Activated CD4-positive, alpha-beta T cell treated with anti-CD3 and anti-CD28 coated beads, Interleukin-2, amount 10 ng/mL, durations not matched to agents 7 days and 5 days (primary cell): ENCODE measurements at regions not wholly inside any gene's neighbourhood (a gene's known extent, or its start where the extent isn't known, plus 50 kb on each side); places are given as distances from the start of the nearest gene placed in this dataset.

Source experiments
- CTCF ChIA-PET: fragments of 350-600 bp; sonication (Branson Sonifier 250); formaldehyde crosslinking; loops from one replicate; lab custom pipeline; 2021; ENCODE audit warnings: antibody characterized with exemption; lab: Charles Lee
- POLR2A ChIA-PET: fragments of 350-600 bp; sonication (Branson Sonifier 250); formaldehyde crosslinking; loops from one replicate; lab custom pipeline; 2021; ENCODE audit warnings: antibody characterized with exemption; lab: Charles Lee
- DNase-seq: peaks from one replicate; pipeline ENCODE4 v3.0.0-alpha.2; 2020
- H3K27ac Mint-ChIP-seq: one replicate; pipeline ENCODE4 v1.8.0; 2021; ENCODE audit warnings: mild to moderate bottlenecking, moderate library complexity, mixed read lengths
- H3K27me3 Mint-ChIP-seq: one replicate; pipeline ENCODE4 v1.8.0; 2021; ENCODE audit warnings: mixed read lengths
- H3K36me3 Mint-ChIP-seq: one replicate; pipeline ENCODE4 v1.8.0; 2021; ENCODE audit warnings: low read depth, mixed read lengths
- H3K4me1 Mint-ChIP-seq: one replicate; pipeline ENCODE4 v1.8.0; 2021; ENCODE audit warnings: mixed read lengths
- H3K4me3 Mint-ChIP-seq: one replicate; pipeline ENCODE4 v1.8.0; 2021; ENCODE audit warnings: mild to moderate bottlenecking, moderate library complexity, mixed read lengths
- H3K9me3 Mint-ChIP-seq: one replicate; pipeline ENCODE4 v1.8.0; 2021; ENCODE audit warnings: mixed read lengths

DNA sequence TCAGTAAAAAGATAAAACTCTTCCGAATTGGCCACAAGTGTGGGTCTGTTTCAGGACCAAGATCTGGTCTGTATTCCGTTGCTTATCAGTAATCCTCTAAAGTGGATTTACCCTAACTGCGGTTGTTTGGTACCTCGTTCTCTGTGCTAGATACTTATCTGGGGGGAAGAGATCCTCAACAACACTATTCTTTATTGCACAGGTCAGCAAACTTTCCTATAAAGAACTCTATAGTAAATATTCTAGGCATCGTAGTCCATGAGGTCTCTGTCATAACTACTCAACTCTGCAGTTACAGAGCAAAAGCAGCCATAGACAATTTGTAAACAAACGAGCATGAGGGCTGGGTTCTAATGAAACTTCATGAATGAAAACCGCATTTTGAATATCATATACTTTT, 335.8 kb upstream of the KIF2A start:
- no peaks in the 10 kb centered on the region for H3K4me1 Mint-ChIP-seq
- POLR2A ChIA-PET = no interaction called here
- H3K4me3 Mint-ChIP-seq = no peak overlapping the region
- no peaks in the 10 kb centered on the region for H3K36me3 Mint-ChIP-seq
- H3K27ac Mint-ChIP-seq = no peak overlapping the region
- CTCF ChIA-PET = no interaction called here
- H3K27me3 Mint-ChIP-seq = peaks cover 8% of the 10 kb centered on the region
- H3K9me3 Mint-ChIP-seq = no peaks in the 10 kb centered on the region
- DNase-seq = no peak

DNA sequence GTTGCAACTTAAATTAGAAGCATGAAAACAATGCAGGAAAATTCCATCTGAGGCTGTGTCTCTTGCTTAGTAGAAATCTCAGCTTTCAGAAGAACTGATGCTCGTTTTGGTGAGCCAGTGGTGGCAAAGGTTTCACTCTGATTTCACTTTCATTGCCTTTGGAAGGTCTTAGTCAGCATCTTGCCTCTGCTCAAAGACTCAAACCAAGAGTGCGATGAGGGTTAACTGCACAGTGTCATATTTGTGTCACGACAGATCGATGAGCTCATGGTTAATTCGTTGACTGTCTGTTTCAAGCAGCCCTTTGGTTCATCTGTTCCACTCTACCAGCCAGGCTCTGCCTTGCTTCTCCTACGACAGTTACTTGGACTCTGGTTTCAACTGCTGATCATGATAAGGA, 331.3 kb upstream of the KIF2A start:
- no peak for DNase-seq
- Mint-ChIP-seq H3K9me3 (no peaks in the 10 kb centered on the region), H3K4me3 (no peak overlapping the region), H3K27ac (no peak overlapping the region), H3K27me3 (no peaks in the 10 kb centered on the region), H3K4me1 (no peaks in the 10 kb centered on the region), H3K36me3 (no peaks in the 10 kb centered on the region)
- CTCF ChIA-PET = no interaction called here
- POLR2A ChIA-PET = no interaction called here

DNA sequence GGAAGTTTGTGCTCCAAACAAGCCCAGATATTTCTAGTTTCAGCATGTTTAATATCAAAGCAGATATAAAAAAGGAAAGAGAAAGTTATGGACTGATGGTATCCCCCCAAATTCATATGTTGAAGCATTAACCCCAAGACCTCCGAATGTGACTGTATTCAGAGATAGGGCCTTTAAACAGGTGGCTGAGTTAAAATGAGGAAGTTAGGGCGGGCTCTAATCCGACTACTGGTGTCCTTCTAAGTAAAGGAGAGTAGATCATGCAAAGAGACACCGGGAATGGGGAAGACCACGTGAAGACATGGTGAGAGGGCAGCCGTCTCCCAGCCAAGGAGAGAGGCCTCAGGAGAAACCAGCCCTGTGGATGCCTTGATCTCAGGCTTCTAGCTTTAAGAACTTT, 324.1 kb upstream of the KIF2A start:
- ChIA-PET POLR2A (no interaction called here), CTCF (no interaction called here)
- Mint-ChIP-seq H3K9me3 (no peaks in the 10 kb centered on the region), H3K36me3 (no peaks in the 10 kb centered on the region), H3K4me3 (no peak overlapping the region), H3K27ac (no peak overlapping the region), H3K27me3 (peaks cover 3% of the 10 kb centered on the region), H3K4me1 (no peaks in the 10 kb centered on the region)
- DNase-seq = no peak

DNA sequence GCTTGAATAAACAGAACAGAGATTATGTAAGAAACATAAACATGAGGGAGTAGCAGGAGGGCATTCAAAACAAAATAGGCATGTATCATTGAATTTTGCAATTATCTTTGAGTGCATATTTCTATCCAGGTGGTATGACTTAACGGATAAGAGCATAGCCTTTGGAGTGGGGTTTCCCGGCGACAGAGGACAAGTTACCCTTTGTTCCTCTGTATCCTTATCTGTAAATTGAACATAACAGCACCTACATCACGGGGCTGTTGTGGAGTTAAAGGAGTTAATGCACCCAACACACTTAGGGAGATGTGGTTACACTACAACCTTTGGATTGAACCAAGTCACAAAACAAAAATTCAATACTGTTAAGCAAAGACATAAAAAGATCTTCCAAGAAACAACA, 314.6 kb upstream of the KIF2A start:
- Mint-ChIP-seq H3K27ac (no peak overlapping the region), H3K27me3 (no peaks in the 10 kb centered on the region), H3K4me1 (no peaks in the 10 kb centered on the region), H3K9me3 (no peaks in the 10 kb centered on the region), H3K36me3 (no peaks in the 10 kb centered on the region), H3K4me3 (no peak overlapping the region)
- ChIA-PET POLR2A (no interaction called here), CTCF (no interaction called here)
- DNase-seq = no peak

DNA sequence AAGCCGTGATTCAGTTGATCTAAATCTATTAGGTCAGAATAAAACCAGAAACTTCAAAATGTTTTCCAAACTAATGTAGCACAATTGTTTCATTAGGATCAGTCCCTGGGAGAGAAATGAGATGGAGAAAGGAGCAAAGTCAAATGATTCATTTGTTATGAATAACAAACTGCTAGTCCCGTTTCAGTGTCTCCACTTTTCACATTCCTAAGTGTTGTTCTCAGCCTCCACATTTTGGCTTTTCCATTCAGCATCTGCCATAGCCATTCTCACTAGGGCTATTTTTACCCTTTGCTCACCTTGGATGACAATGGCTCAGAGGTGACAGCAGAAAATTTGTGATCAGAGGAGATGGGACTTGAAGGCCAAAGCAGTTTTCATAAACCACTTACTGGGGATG, 314.1 kb upstream of the KIF2A start:
- no peaks in the 10 kb centered on the region for H3K4me1 Mint-ChIP-seq
- H3K27me3 Mint-ChIP-seq = no peaks in the 10 kb centered on the region
- no peaks in the 10 kb centered on the region for H3K9me3 Mint-ChIP-seq
- DNase-seq = no peak
- H3K27ac Mint-ChIP-seq = no peak overlapping the region
- no peaks in the 10 kb centered on the region for H3K36me3 Mint-ChIP-seq
- H3K4me3 Mint-ChIP-seq = no peak overlapping the region
- CTCF ChIA-PET = no interaction called here
- POLR2A ChIA-PET = no interaction called here

DNA sequence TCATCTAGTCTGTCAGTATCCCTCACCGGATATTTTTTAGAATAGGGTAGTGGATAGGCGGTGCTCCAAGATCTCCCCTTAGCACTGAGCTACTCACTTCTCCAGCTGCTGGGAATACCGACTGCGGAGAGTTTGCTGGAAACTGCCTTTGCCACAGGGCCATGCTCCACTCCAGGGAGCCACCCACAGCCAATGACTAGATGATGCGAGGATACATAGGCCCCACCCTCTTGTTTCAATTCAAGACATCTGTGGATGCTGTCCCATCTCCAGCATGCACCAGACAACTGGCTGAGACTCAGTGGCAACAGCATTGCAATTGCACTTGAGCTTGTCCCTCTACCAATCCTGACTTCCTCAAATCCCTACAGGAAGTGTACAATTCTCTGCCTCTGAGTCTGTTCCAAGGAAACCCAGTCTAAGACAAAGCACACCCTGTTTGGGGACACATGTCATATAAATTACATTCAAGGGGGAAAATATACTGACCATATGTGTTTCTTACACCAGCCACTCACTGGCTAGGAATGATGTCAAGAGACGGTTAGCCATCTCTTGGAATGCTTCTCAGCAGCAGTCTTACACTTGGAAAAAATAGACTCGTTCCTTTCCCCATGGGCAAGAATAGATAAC, 312.6 kb upstream of the KIF2A start:
- no peak overlapping the region for H3K27ac Mint-ChIP-seq
- no peak for DNase-seq
- H3K4me3 Mint-ChIP-seq = no peak overlapping the region
- no peaks in the 10 kb centered on the region for H3K9me3 Mint-ChIP-seq
- no peaks in the 10 kb centered on the region for H3K4me1 Mint-ChIP-seq
- CTCF ChIA-PET = interaction anchor here (0.9 to 1.5 kb wide), 2 partner anchors 10 to 12 kb away, joined by 3 to 4 read pairs; no protein-coding TSS in a partner anchor
- POLR2A ChIA-PET = no interaction called here
- H3K36me3 Mint-ChIP-seq = no peaks in the 10 kb centered on the region
- H3K27me3 Mint-ChIP-seq = no peaks in the 10 kb centered on the region

DNA sequence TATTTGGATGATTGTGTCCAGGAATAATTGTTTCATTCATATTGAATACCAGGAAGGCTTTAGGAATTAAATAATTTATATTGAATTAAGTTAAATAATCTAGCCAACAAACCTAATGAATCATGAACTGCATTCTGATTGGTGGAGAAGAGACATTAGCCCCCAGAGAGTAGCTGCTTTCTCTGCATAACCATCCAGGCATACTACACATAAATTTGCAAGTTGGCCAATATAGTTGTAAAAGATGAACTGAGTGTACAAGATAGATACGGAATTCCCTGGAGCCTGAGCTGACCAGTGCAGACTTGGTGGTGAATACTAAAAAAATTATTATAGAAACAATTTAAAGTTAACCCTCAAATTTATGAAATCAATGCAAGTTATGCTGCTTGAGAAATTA, 311.8 kb upstream of the KIF2A start:
- DNase-seq = no peak
- Mint-ChIP-seq H3K36me3 (no peaks in the 10 kb centered on the region), H3K27ac (no peak overlapping the region), H3K9me3 (no peaks in the 10 kb centered on the region), H3K27me3 (no peaks in the 10 kb centered on the region), H3K4me1 (no peaks in the 10 kb centered on the region), H3K4me3 (no peak overlapping the region)
- CTCF ChIA-PET = interaction anchor here (0.9 kb wide), 1 partner anchor 11 kb away, joined by 4 read pairs; no protein-coding TSS in a partner anchor
- POLR2A ChIA-PET = no interaction called here

DNA sequence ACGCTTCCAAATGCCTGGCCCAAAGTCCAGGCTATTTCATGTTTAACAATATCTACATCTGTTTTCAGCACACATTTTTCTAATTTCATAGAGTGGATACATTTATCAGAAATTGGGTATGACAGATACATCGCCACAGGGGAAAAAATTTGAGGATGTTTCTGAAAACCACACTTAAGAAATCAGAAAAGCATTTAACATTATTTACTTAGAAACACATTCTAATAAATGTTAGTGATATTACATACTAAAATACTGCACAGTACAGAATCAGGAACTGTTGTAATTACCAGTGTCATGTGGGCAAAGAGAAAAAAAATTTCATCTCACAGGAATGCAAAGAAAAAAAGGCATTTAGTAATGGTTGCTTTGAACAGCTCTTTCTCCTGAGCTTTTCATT, 310.5 kb upstream of the KIF2A start:
- Mint-ChIP-seq H3K4me1 (no peaks in the 10 kb centered on the region), H3K4me3 (no peak overlapping the region), H3K9me3 (no peaks in the 10 kb centered on the region), H3K27me3 (peaks cover 2% of the 10 kb centered on the region), H3K36me3 (no peaks in the 10 kb centered on the region), H3K27ac (no peak overlapping the region)
- no peak for DNase-seq
- ChIA-PET POLR2A (no interaction called here), CTCF (no interaction called here)

DNA sequence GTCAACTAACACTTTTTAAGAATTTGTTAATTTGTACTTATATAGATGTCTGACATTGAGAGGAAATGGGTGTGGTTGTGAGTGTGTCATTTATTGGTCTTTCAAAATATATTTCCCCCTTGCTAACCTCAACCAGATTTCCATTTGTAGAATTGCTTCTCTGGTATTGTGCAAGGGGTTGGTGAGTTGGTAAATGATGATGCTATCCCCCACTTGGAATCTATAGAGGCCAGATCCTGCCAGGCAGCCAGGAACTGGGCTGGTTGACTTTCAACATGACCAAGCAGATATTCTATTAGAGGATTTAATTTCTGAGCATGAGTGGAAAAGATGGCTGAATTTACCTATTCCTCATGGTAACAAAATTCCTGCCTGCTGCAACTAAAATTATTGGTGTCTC, 306.6 kb upstream of the KIF2A start:
- Mint-ChIP-seq H3K36me3 (no peaks in the 10 kb centered on the region), H3K4me1 (no peaks in the 10 kb centered on the region), H3K4me3 (no peak overlapping the region), H3K27me3 (peaks cover 2% of the 10 kb centered on the region), H3K9me3 (no peaks in the 10 kb centered on the region), H3K27ac (no peak overlapping the region)
- no peak for DNase-seq
- CTCF ChIA-PET = no interaction called here
- POLR2A ChIA-PET = no interaction called here

DNA sequence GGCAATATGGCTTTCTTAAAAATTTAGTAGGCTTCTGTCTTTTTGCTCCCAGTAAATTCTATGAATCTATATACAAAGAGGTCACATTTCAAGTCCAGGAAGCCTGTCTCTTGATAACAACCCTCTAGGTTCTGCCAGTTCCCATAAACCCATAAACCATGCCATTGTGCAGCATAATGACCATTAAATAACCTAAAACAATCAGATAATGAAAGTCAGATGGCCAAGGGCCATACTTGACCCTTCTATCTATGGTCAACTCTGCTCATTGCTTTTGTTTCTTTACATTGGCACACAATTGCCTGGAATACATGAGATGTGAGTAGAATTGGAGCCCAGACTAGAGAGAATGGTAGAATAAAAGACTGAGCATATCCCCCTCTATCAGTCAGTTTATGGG, 305.4 kb upstream of the KIF2A start:
- Mint-ChIP-seq H3K4me1 (no peaks in the 10 kb centered on the region), H3K27me3 (peaks cover 2% of the 10 kb centered on the region), H3K27ac (no peak overlapping the region), H3K4me3 (no peak overlapping the region), H3K9me3 (no peaks in the 10 kb centered on the region), H3K36me3 (no peaks in the 10 kb centered on the region)
- ChIA-PET POLR2A (no interaction called here), CTCF (no interaction called here)
- no peak for DNase-seq

DNA sequence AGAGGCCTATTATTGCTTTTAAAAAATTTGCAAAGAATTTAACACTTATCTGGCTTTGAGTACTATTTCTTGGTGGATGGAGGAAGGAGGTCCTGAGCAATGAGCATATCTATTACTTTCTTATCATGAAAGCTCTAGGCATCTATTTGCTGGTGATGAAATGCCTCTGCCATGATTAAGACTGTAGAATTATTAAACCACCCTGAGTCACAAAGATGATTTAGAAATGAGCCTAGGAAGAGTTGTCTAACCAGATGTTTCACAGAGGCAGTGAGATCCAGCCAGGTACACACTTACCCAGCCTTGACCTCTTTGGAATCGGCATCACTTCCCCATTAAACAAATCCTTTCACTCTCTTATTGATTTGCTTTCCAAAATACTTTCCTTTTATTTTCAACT, 304.4 kb upstream of the KIF2A start:
- H3K27me3 Mint-ChIP-seq = peaks cover 4% of the 10 kb centered on the region
- H3K4me1 Mint-ChIP-seq = no peaks in the 10 kb centered on the region
- ChIA-PET CTCF (interaction anchor here (0.6 kb wide), 1 partner anchor 1102 kb away, joined by 3 read pairs; no protein-coding TSS in a partner anchor), POLR2A (no interaction called here)
- no peaks in the 10 kb centered on the region for H3K9me3 Mint-ChIP-seq
- no peak overlapping the region for H3K27ac Mint-ChIP-seq
- DNase-seq = no peak
- H3K36me3 Mint-ChIP-seq = no peaks in the 10 kb centered on the region
- H3K4me3 Mint-ChIP-seq = no peak overlapping the region

DNA sequence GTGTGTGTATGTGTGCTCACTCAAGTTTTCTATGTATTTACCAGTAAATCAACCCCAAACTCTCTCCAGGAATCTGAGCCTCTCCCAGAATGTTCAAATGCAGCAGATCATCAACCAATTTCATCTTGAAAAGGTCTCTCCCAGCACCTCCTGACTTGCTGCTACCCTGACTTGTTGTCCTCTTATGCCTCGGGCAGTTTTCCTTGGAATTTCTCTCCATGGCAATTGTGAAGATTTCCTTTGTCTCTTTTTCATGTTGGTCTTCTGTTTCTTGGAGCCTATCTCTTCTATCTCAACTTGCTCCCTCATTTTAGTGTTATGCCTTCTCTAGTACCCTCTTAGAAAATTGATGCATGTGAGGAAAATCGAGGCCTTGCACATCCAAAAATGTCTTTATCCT, 303.6 kb upstream of the KIF2A start:
- Mint-ChIP-seq H3K27me3 (peaks cover 4% of the 10 kb centered on the region), H3K27ac (no peak overlapping the region), H3K36me3 (no peaks in the 10 kb centered on the region), H3K4me3 (no peak overlapping the region), H3K4me1 (no peaks in the 10 kb centered on the region), H3K9me3 (no peaks in the 10 kb centered on the region)
- no peak for DNase-seq
- CTCF ChIA-PET = no interaction called here
- POLR2A ChIA-PET = no interaction called here

DNA sequence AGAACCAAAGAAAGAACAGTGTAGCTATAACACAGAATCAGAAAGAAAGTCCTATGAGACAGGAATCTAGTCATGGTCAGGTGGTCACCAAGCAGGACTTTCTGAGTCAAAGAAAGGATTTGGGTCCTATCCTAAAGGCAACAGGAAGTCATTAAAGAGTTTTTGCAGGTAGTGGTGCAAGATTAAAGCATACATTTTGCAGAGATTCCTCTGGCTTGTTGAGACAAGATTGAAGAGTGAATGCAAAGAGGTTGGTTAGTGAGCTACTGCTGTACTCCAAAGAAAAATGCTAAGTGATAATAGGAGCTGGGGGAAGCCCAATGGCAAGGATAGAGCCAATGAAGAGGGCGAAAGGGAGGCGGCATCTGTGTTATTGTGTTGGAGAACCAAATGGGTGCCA, 300.5 kb upstream of the KIF2A start:
- Mint-ChIP-seq H3K27me3 (peaks cover 2% of the 10 kb centered on the region), H3K36me3 (no peaks in the 10 kb centered on the region), H3K9me3 (no peaks in the 10 kb centered on the region), H3K4me1 (no peaks in the 10 kb centered on the region), H3K4me3 (no peak overlapping the region), H3K27ac (no peak overlapping the region)
- POLR2A ChIA-PET = no interaction called here
- DNase-seq = no peak
- CTCF ChIA-PET = interaction anchor here (0.7 to 1.6 kb wide), 2 partner anchors 13 to 110 kb away, joined by 3 read pairs; no protein-coding TSS in a partner anchor

DNA sequence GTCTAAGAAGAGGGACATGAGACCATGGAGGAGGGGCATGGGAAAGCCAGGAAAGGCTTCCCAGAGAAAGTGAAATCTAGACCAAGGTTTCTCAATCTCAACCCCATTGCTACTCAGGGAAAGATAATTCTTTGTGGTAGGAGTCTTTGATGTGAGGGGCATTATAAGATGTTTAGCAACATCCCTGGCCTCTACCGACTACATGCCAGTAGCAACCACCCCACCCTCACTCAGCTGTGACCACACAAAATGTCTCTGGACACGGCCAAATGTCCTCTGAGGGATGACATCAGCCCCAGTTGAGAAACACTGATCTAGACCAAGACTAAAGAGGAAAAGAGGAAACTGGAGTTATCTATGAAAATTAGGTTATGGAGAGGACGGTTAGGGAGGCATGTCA, 298.5 kb upstream of the KIF2A start:
- ChIA-PET CTCF (no interaction called here), POLR2A (no interaction called here)
- H3K9me3 Mint-ChIP-seq = no peaks in the 10 kb centered on the region
- H3K4me3 Mint-ChIP-seq = no peak overlapping the region
- no peak for DNase-seq
- H3K27ac Mint-ChIP-seq = no peak overlapping the region
- H3K36me3 Mint-ChIP-seq = no peaks in the 10 kb centered on the region
- H3K27me3 Mint-ChIP-seq = peaks cover 7% of the 10 kb centered on the region
- H3K4me1 Mint-ChIP-seq = no peaks in the 10 kb centered on the region
